Astrocyte (in vitro differentiated cells and primary cell): ENCODE measurements at regions not wholly inside any gene's neighbourhood (a gene's known extent, or its start where the extent isn't known, plus 50 kb on each side); places are given as distances from the start of the nearest gene placed in this dataset.

ENCODE experiments used
- DNase-seq: peaks from one replicate; pipeline ENCODE4 v3.0.0-alpha.2; 2010; ENCODE audit warnings: low read depth
- FAIRE-seq: peaks from 2 replicates; lab custom pipeline; 2011; peaks lifted over from hg19 to GRCh38; lab: Jason Lieb, UNC
- H2AFZ ChIP-seq: 2 replicates; pipeline ENCODE4 v1.6.0; 2012; ENCODE audit warnings: low read depth, low read length, inconsistent platforms
- H3K27ac ChIP-seq: 2 replicates; pipeline ENCODE4 v1.5.1; 2011; ENCODE audit warnings: low read depth, low read length, inconsistent platforms
- H3K27me3 ChIP-seq: 2 replicates; pipeline ENCODE4 v1.6.0; 2011; ENCODE audit warnings: low read length, inconsistent platforms; ENCODE audit not compliant: insufficient read depth
- H3K36me3 ChIP-seq: 2 replicates; pipeline ENCODE4 v1.5.1; 2011; ENCODE audit warnings: low read length, inconsistent platforms; ENCODE audit not compliant: insufficient read depth
- H3K4me1 ChIP-seq: 2 replicates; pipeline ENCODE4 v1.5.1; 2011; ENCODE audit warnings: low read length, inconsistent platforms; ENCODE audit not compliant: insufficient read depth
- H3K4me2 ChIP-seq: 2 replicates; pipeline ENCODE4 v1.6.0; 2012; ENCODE audit warnings: low read length, inconsistent platforms
- H3K4me3 ChIP-seq: 2 replicates; pipeline ENCODE4 v1.5.1; 2011; ENCODE audit warnings: low read depth, mild to moderate bottlenecking, low read length, inconsistent platforms; ENCODE audit not compliant: insufficient read depth
- H3K79me2 ChIP-seq: 2 replicates; pipeline ENCODE4 v1.6.0; 2012; ENCODE audit warnings: mild to moderate bottlenecking, low read length, inconsistent platforms; ENCODE audit not compliant: insufficient read depth
- H3K9ac ChIP-seq: 2 replicates; pipeline ENCODE4 v1.6.0; 2012; ENCODE audit warnings: mild to moderate bottlenecking, low read length, inconsistent platforms
- H3K9me3 ChIP-seq: 2 replicates; pipeline ENCODE4 v1.5.1; 2012; ENCODE audit warnings: low read depth, mild to moderate bottlenecking, low read length, inconsistent platforms; ENCODE audit not compliant: insufficient read depth
- H4K20me1 ChIP-seq: 2 replicates; pipeline ENCODE4 v1.6.0; 2012; ENCODE audit warnings: low read length, inconsistent platforms; ENCODE audit not compliant: insufficient read depth
- H3K27ac Mint-ChIP-seq: one replicate; pipeline ENCODE4 v1.8.0; 2021; ENCODE audit warnings: mild to moderate bottlenecking, mixed read lengths; ENCODE audit not compliant: unreplicated experiment
- H3K27me3 Mint-ChIP-seq: one replicate; pipeline ENCODE4 v1.8.0; 2021; ENCODE audit warnings: low read depth, mixed read lengths; ENCODE audit not compliant: unreplicated experiment
- H3K36me3 Mint-ChIP-seq: one replicate; pipeline ENCODE4 v1.8.0; 2021; ENCODE audit warnings: low read depth, mixed read lengths; ENCODE audit not compliant: unreplicated experiment
- H3K4me1 Mint-ChIP-seq: one replicate; pipeline ENCODE4 v1.8.0; 2021; ENCODE audit warnings: low read depth, mixed read lengths; ENCODE audit not compliant: unreplicated experiment
- H3K4me3 Mint-ChIP-seq: one replicate; pipeline ENCODE4 v1.8.0; 2021; ENCODE audit warnings: mild to moderate bottlenecking, moderate library complexity, mixed read lengths; ENCODE audit not compliant: unreplicated experiment
- H3K9me3 Mint-ChIP-seq: one replicate; pipeline ENCODE4 v1.8.0; 2021; ENCODE audit warnings: mild to moderate bottlenecking, mixed read lengths; ENCODE audit not compliant: unreplicated experiment
- EZH2 ChIP-seq: IDR thresholded peaks from 2 replicates; pipeline ENCODE4 v1.6.1; 2012; ENCODE audit warnings: mild to moderate bottlenecking, low read length, inconsistent platforms; ENCODE audit not compliant: insufficient read depth
- TF ChIP-seq, protein P1 (sequence below): IDR thresholded peaks from 2 replicates; pipeline ENCODE4 v1.5.1; 2011; ENCODE audit warnings: low read depth, mild to moderate bottlenecking, inconsistent platforms, low read length, moderate library complexity; ENCODE audit not compliant: insufficient read depth

DNA sequence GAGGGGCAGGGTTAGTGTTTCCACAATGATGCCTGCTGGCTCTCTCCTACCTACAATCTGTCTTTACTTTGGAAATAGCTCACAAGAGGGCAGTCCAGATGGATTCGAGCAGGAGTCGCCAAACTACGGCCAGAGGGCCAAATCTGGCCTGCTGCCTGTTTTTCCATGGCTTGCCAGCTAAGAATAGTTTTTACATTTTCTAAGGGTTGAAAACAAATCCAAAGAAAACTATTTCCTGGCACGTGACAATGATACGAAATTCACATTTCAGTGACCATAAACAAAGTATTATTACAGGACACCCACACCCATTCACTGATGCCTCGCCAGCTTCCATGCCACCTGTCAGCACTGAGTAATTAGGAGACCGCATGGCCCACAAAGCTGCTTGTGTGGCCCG lies 162.9 kb upstream of the WWC1 start:
- Mint-ChIP-seq H3K4me1 (peaks cover 21% of the 10 kb centered on the region), H3K4me3 (no peak overlapping the region), H3K9me3 (no peaks in the 10 kb centered on the region), H3K27me3 (no peaks in the 10 kb centered on the region), H3K36me3 (peaks cover 36% of the 10 kb centered on the region), H3K27ac (no peak overlapping the region)
- H3K9ac ChIP-seq, result no peak overlapping the region
- H3K36me3 ChIP-seq, result no peaks in the 10 kb centered on the region
- no peak overlapping the region for H2AFZ ChIP-seq
- H3K4me1 ChIP-seq, result peaks cover 3% of the 10 kb centered on the region
- H3K79me2 ChIP-seq, result no peaks in the 10 kb centered on the region
- no peak for TF ChIP-seq EZH2
- TF ChIP-seq, protein P1, sequence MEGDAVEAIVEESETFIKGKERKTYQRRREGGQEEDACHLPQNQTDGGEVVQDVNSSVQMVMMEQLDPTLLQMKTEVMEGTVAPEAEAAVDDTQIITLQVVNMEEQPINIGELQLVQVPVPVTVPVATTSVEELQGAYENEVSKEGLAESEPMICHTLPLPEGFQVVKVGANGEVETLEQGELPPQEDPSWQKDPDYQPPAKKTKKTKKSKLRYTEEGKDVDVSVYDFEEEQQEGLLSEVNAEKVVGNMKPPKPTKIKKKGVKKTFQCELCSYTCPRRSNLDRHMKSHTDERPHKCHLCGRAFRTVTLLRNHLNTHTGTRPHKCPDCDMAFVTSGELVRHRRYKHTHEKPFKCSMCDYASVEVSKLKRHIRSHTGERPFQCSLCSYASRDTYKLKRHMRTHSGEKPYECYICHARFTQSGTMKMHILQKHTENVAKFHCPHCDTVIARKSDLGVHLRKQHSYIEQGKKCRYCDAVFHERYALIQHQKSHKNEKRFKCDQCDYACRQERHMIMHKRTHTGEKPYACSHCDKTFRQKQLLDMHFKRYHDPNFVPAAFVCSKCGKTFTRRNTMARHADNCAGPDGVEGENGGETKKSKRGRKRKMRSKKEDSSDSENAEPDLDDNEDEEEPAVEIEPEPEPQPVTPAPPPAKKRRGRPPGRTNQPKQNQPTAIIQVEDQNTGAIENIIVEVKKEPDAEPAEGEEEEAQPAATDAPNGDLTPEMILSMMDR, result no peak
- H3K27me3 ChIP-seq, result no peaks in the 10 kb centered on the region
- no peaks in the 10 kb centered on the region for H3K9me3 ChIP-seq
- H4K20me1 ChIP-seq, result no peaks in the 10 kb centered on the region
- FAIRE-seq (no peak), DNase-seq (peak; percentile 24)
- H3K27ac ChIP-seq, result no peak overlapping the region
- H3K4me2 ChIP-seq, result no peak overlapping the region
- H3K4me3 ChIP-seq, result no peak overlapping the region

DNA sequence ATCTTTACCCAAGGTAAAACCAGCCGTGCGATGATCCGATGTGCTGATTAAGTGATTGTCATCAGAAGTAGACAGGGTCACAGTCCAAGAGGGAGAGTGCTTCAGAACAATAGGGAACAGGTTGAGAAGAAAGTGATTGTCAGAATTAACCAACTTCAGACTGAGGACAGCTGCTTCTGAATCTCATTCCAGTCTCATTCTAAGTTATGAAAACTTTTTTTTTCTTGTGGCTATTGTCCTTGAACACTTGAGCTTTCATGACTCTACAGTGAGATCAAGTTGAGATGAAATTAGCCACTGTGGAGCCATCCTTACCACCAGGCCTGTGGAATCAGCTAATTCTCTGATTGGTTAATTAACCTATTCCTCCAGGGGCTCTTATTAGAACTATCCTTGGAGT lies 159.9 kb upstream of the WWC1 start:
- no peaks in the 10 kb centered on the region for H3K36me3 ChIP-seq
- H3K27me3 ChIP-seq, result no peaks in the 10 kb centered on the region
- Mint-ChIP-seq H3K27me3 (no peaks in the 10 kb centered on the region), H3K4me1 (peaks cover 18% of the 10 kb centered on the region), H3K4me3 (no peak overlapping the region), H3K36me3 (peaks cover 43% of the 10 kb centered on the region), H3K9me3 (no peaks in the 10 kb centered on the region), H3K27ac (peak overlapping the region; percentile 63)
- no peak overlapping the region for H2AFZ ChIP-seq
- no peak for DNase-seq
- H3K9me3 ChIP-seq, result no peaks in the 10 kb centered on the region
- no peak overlapping the region for H3K4me2 ChIP-seq
- H3K27ac ChIP-seq, result no peak overlapping the region
- no peak for TF ChIP-seq EZH2
- TF ChIP-seq, protein P1, result no peak
- peaks cover 3% of the 10 kb centered on the region for H3K4me1 ChIP-seq
- H3K4me3 ChIP-seq, result no peak overlapping the region
- H3K79me2 ChIP-seq, result no peaks in the 10 kb centered on the region
- no peaks in the 10 kb centered on the region for H4K20me1 ChIP-seq
- no peak overlapping the region for H3K9ac ChIP-seq
- FAIRE-seq, result no peak

DNA sequence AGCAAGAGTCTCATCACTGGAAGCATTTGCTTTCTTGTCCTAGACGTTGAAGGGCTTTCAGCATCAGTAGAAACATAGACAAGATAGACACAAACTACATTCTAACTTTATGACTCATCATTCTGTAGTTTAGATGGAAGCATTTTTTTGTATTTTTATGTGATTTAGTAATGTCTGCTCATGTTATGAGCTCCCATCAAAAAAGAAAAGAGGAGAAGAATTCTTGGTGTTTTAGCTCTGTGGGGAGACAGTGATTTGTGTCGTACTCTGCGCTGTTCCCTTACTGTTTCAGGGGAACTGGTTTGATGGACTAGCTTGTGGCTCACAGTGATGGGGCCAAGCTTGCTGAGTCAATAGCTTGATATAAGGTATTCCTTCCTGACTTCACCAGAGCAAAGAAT lies 159.2 kb upstream of the WWC1 start:
- Histone ChIP-seq H3K27me3 (no peaks in the 10 kb centered on the region), H3K4me3 (no peak overlapping the region), H3K9me3 (no peaks in the 10 kb centered on the region), H3K4me1 (peaks cover 3% of the 10 kb centered on the region), H3K9ac (no peak overlapping the region), H2AFZ (no peak overlapping the region), H3K79me2 (no peaks in the 10 kb centered on the region), H3K4me2 (no peak overlapping the region), H4K20me1 (no peaks in the 10 kb centered on the region), H3K27ac (no peak overlapping the region), H3K36me3 (no peaks in the 10 kb centered on the region)
- DNase-seq (peak; percentile 51), FAIRE-seq (peak; percentile 59)
- Mint-ChIP-seq H3K36me3 (peaks cover 43% of the 10 kb centered on the region), H3K27me3 (no peaks in the 10 kb centered on the region), H3K4me3 (no peak overlapping the region), H3K27ac (peak overlapping the region; percentile 63), H3K4me1 (peaks cover 23% of the 10 kb centered on the region), H3K9me3 (no peaks in the 10 kb centered on the region)
- TF ChIP-seq EZH2, result no peak
- TF ChIP-seq, protein P1, result no peak
